AG04449 (cell line): ENCODE measurements at regions not wholly inside any gene's neighbourhood (a gene's known extent, or its start where the extent isn't known, plus 50 kb on each side); places are given as distances from the start of the nearest gene placed in this dataset.

Experiments
- CTCF ChIA-PET: fragments of 350-600 bp; formaldehyde crosslinking; extraction: SDS; loops from one replicate; lab custom pipeline; 2021; ENCODE audit warnings: antibody characterized with exemption; lab: Yijun Ruan, JAX
- POLR2A ChIA-PET: fragments of 400-600, 350-600 bp; formaldehyde crosslinking; extraction: SDS; loops from one replicate; lab custom pipeline; 2020; ENCODE audit warnings: antibody characterized with exemption, inconsistent platforms; lab: Yijun Ruan, JAX
- DNase-seq: peaks from one replicate; pipeline ENCODE4 v3.0.0-alpha.2; 2010; ENCODE audit warnings: low read depth, low spot score
- H3K4me3 ChIP-seq: 2 replicates; pipeline ENCODE4 v1.5.1; 2011; ENCODE audit warnings: low read depth, mild to moderate bottlenecking, control low read depth, low read length
- TF ChIP-seq, protein P1 (sequence below): IDR thresholded peaks from one replicate; pipeline ENCODE4 v1.5.1; 2011; ENCODE audit warnings: mild to moderate bottlenecking, moderate library complexity, low read length, control low read depth, inconsistent platforms; ENCODE audit not compliant: insufficient read depth; ENCODE audit errors: missing control alignments

GRCh38 chr15:81901319-81901718, 144.5 kb downstream of the MEX3B start:
- TF ChIP-seq, protein P1, sequence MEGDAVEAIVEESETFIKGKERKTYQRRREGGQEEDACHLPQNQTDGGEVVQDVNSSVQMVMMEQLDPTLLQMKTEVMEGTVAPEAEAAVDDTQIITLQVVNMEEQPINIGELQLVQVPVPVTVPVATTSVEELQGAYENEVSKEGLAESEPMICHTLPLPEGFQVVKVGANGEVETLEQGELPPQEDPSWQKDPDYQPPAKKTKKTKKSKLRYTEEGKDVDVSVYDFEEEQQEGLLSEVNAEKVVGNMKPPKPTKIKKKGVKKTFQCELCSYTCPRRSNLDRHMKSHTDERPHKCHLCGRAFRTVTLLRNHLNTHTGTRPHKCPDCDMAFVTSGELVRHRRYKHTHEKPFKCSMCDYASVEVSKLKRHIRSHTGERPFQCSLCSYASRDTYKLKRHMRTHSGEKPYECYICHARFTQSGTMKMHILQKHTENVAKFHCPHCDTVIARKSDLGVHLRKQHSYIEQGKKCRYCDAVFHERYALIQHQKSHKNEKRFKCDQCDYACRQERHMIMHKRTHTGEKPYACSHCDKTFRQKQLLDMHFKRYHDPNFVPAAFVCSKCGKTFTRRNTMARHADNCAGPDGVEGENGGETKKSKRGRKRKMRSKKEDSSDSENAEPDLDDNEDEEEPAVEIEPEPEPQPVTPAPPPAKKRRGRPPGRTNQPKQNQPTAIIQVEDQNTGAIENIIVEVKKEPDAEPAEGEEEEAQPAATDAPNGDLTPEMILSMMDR, result no peak
- ChIA-PET POLR2A (no interaction called here), CTCF (interaction anchor here (1.0 kb wide), 1 partner anchor 10 kb away, joined by 3 read pairs; no protein-coding TSS in a partner anchor)
- no peak for DNase-seq
- no peak overlapping the region for H3K4me3 ChIP-seq

- ChIA-PET POLR2A (no interaction called here), CTCF (interaction anchor here (1.6 kb wide), 1 partner anchor 9 kb away, joined by 3 read pairs; no protein-coding TSS in a partner anchor)
- H3K4me3 ChIP-seq, result no peak overlapping the region
- TF ChIP-seq, protein P1, result no peak
- DNase-seq, result no peak
These were observed 146.1 kb downstream of the MEX3B start for GRCh38 chr15:81899730-81900129.

DNA sequence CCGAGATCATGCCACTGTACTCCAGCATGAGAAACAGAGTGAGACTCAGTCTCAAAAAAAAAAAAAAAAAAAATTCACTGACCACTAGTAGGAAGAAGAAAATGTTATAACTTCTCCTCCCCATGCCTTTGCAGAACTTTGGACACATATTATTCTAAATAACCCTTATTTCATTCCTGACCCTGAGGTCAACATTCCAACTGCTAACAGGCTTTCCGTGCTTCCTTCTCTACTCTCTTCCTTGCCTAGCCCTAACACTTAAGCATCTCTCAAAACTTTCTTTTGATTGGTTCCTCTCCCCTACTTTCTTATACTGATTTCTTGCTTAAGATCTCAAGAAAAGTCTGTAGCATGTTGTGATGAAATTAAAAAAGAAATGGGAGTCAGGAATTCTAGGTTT, 146.8 kb downstream of the MEX3B start:
- CTCF ChIA-PET, result interaction anchor here (1.6 kb wide), 1 partner anchor 10 kb away, joined by 3 read pairs; no protein-coding TSS in a partner anchor

DNA sequence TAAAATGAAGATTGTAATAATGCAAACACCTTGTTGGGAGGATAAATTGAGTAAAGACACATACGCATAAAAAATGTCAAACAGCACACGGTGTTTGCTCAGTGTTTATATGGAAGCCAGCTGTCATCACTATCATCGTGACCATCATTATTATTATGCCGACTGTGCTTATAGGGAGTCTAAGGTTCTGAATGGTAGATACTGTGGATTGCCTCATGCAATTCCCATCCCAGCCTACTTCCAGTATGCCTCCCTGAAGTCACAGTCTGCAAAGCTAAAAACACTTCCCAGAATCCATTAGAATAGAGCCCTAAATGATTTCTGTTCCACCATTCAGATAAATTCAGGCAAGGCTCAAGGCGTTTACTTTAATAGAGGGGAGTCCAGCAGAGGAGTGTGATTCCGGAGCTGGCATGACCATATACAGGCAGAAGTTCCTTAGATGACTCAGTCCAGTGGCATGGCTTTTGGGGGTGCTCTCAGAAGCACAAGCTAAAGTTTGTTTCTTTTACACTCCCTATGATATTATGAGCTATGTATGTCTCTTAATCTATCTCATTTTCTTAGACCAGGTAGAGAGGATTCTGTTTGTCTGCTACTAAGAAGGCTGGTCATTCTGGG, 148.7 kb downstream of the MEX3B start:
- TF ChIP-seq, protein P1, result no peak
- DNase-seq, result peak; percentile 49
- no peak overlapping the region for H3K4me3 ChIP-seq
- ChIA-PET CTCF (interaction anchor here (0.6 to 1.2 kb wide), 3 partner anchors 13 to 416 kb away, joined by 3 read pairs; no protein-coding TSS in a partner anchor), POLR2A (interaction anchor here (0.5 kb wide), 1 partner anchor 202 kb away, joined by 3 read pairs; no protein-coding TSS in a partner anchor)

More for the DNA sequence above, 146.8 kb downstream of the MEX3B start:
- TF ChIP-seq, protein P1, result no peak
- POLR2A ChIA-PET, result no interaction called here
- no peak overlapping the region for H3K4me3 ChIP-seq
- DNase-seq, result no peak

- ChIA-PET POLR2A (no interaction called here), CTCF (interaction anchor here (0.7 kb wide), 1 partner anchor 19 kb away, joined by 3 read pairs; no protein-coding TSS in a partner anchor)
- DNase-seq, result no peak
- H3K4me3 ChIP-seq, result no peak overlapping the region
- TF ChIP-seq, protein P1, result no peak
These were observed 149.5 kb downstream of the MEX3B start for GRCh38 chr15:81896356-81896755.

- TF ChIP-seq, protein P1, result no peak
These were observed 150.1 kb downstream of the MEX3B start for GRCh38 chr15:81895723-81896122.

More at GRCh38 chr15:81895723-81896122, 150.1 kb downstream of the MEX3B start:
- CTCF ChIA-PET, result interaction anchor here (1.4 kb wide), 1 partner anchor 57 kb away, joined by 3 read pairs; no protein-coding TSS in a partner anchor
- H3K4me3 ChIP-seq, result no peak overlapping the region
- POLR2A ChIA-PET, result no interaction called here
- DNase-seq, result no peak
